Esophagus muscularis mucosa (tissue), 4 donors: ENCODE measurements at regions not wholly inside any gene's neighbourhood (a gene's known extent, or its start where the extent isn't known, plus 50 kb on each side); places are given as distances from the start of the nearest gene placed in this dataset.

Experiments
- DNase-seq: peaks from one replicate; pipeline ENCODE4 v3.0.0-alpha.2; 2017; ENCODE audit errors: extremely low spot score
- H3K27ac ChIP-seq, 4 donors: fragments of 200-600 bp; sonication (generic); replicated peaks in 1 of 4; 1 replicate in 3 of 4; 2 replicates in 1 of 4; pipeline ENCODE4 v1.5.1; 2016 to 2019; ENCODE audit warnings: mild to moderate bottlenecking in 1 of 4
- H3K27me3 ChIP-seq, 4 donors: fragments of 200-600 bp; sonication (generic); one replicate each; pipeline versions ENCODE4 v1.5.1 to v1.6.0; 2016 to 2019
- H3K36me3 ChIP-seq, 4 donors: fragments of 200-600 bp; sonication (generic); one replicate each; pipeline ENCODE4 v1.5.1; 2016 to 2019
- H3K4me1 ChIP-seq, 4 donors: fragments of 200-600 bp; sonication (generic); one replicate each; pipeline ENCODE4 v1.5.1; 2016 to 2019
- H3K4me3 ChIP-seq, 4 donors: fragments of 200-600 bp; sonication (generic); 1 replicate in 2 of 4; 2 replicates in 2 of 4; pipeline ENCODE4 v1.5.1; 2016 to 2019; ENCODE audit warnings: mild to moderate bottlenecking in 4 of 4, moderate library complexity in 1 of 4
- H3K9me3 ChIP-seq, 4 donors: fragments of 200-600 bp; sonication (generic); 1 replicate in 3 of 4; 2 replicates in 1 of 4; pipeline ENCODE4 v1.5.1; 2016 to 2019
- EP300 ChIP-seq: sonication (generic); formaldehyde crosslinking; IDR thresholded peaks from one replicate; pipeline ENCODE4 v1.6.1; 2017; ENCODE audit warnings: antibody characterized with exemption
- POLR2A ChIP-seq: fragments of 450-650 bp; IDR thresholded peaks from one replicate; pipeline ENCODE4 v1.6.1; 2017; ENCODE audit warnings: antibody characterized with exemption, moderate library complexity, mild to moderate bottlenecking, low read depth
- POLR2AphosphoS5 ChIP-seq, 2 donors: sonication (generic); formaldehyde crosslinking; IDR thresholded peaks; one replicate each; pipeline ENCODE4 v1.6.1; 2017; ENCODE audit warnings: antibody characterized with exemption in 2 of 2
- WGBS: methylation state at CpG from one replicate; pipeline ENCODE4 v1.1.5; 2018; 5-methylcytosine and 5-hydroxymethylcytosine counted together
- intact Hi-C: fragments of 100-400 bp; cut with DNase I; formaldehyde crosslinking; loops from one replicate; pipeline ENCODE4 v1.15.1; 2023
- TF ChIP-seq, protein P1 (sequence below), 3 experiments: fragments of 200-600 bp in 2 of 3; fragments of 450-650 bp in 1 of 3; sonication (generic) in 2 of 3; IDR thresholded peaks; one replicate each; pipeline ENCODE4 v1.5.1; 2017 to 2019; ENCODE audit warnings: antibody characterized with exemption in 3 of 3, mild to moderate bottlenecking in 2 of 3, moderate library complexity in 1 of 3

DNA sequence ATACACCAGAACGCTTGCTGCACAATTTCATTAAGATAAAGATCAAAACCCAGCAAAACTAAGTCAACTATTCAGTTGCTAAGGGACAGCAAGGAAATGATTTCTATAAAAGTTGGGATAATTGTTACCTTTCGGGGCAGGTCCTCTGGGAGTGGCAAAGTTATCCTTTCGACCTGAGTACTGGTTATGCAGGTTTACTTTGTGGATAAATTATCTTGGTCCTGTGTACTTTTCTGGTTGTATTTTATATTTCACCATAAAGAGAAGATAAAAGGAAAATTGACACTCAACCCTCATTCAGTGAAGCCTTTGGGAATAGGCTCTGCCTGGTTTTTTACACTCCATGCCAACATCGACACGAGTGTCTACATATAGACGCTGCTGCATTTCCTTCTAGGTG is 146.5 kb downstream of the SYK start:
- Histone ChIP-seq H3K9me3 (peaks cover 0 to 4% (median 0%) of the 10 kb centered on the region in 4 donors), H3K27me3 (peaks cover 0 to 2% (median 0%) of the 10 kb centered on the region in 4 donors), H3K36me3 (no peaks in the 10 kb centered on the region), H3K27ac (no peak overlapping the region), H3K4me3 (no peak overlapping the region), H3K4me1 (no peaks in the 10 kb centered on the region)
- intact Hi-C loops = no loop called here
- WGBS = 67% methylated on average over 6 of the region's 6 CpGs
- TF ChIP-seq EP300 (no peak), POLR2AphosphoS5 (IDR thresholded peaks at IDR 0.05) (no peak), POLR2A (no peak)
- TF ChIP-seq, protein P1, sequence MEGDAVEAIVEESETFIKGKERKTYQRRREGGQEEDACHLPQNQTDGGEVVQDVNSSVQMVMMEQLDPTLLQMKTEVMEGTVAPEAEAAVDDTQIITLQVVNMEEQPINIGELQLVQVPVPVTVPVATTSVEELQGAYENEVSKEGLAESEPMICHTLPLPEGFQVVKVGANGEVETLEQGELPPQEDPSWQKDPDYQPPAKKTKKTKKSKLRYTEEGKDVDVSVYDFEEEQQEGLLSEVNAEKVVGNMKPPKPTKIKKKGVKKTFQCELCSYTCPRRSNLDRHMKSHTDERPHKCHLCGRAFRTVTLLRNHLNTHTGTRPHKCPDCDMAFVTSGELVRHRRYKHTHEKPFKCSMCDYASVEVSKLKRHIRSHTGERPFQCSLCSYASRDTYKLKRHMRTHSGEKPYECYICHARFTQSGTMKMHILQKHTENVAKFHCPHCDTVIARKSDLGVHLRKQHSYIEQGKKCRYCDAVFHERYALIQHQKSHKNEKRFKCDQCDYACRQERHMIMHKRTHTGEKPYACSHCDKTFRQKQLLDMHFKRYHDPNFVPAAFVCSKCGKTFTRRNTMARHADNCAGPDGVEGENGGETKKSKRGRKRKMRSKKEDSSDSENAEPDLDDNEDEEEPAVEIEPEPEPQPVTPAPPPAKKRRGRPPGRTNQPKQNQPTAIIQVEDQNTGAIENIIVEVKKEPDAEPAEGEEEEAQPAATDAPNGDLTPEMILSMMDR (IDR thresholded peaks at IDR 0.05) = no peak
- no peak for DNase-seq

DNA sequence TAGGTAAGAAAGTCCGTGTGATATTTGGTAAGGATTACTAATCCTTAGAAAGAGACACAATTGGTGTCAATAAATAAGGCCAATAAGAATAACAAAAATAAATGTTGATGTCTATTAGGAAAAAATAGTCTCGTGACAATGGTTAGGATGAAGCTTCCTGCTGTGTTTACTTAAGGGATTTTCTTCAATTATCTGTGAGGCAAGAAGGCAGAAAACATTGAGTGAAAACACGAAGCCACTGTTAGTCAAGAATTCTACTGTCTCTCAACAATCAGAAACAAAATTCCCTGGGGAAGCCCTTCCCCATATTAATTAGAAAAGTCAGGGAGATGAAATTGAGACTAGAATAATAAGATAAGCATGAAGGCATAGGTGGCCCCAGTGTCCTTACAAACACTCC is 149.0 kb downstream of the SYK start:
- TF ChIP-seq EP300 (no peak), POLR2A (no peak)
- TF ChIP-seq, protein P1 (IDR thresholded peaks at IDR 0.05) = no peak
- DNase-seq = no peak
- Histone ChIP-seq H3K4me1 (no peaks in the 10 kb centered on the region), H3K27me3 (peaks cover 0 to 2% (median 0%) of the 10 kb centered on the region in 4 donors), H3K27ac (no peak overlapping the region), H3K4me3 (no peak overlapping the region), H3K36me3 (no peaks in the 10 kb centered on the region), H3K9me3 (peaks cover 0 to 4% (median 0%) of the 10 kb centered on the region in 4 donors)
- intact Hi-C loops = no loop called here
- WGBS = 44% methylated on average over 3 of the region's 3 CpGs

DNA sequence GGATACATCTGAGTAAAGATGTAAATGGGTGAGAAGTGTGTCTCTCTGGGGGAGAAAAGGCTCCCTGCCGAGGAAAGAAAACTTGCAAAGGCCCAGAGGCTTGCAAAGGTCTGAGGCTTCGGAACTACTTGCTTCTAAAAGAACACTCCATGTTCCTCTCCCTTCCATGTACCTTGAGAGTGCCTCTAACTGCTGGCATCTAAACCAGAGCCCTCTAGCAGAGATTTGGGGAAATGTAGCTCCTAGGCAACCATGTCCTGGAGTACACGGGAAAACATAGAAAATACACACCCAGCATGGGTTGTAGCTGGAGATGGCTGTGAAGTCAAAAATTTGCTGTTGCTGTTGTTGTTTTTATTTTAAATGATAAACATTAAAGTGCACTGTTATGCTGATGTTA is 151.6 kb downstream of the SYK start:
- Histone ChIP-seq H3K36me3 (no peaks in the 10 kb centered on the region), H3K27me3 (no peaks in the 10 kb centered on the region), H3K27ac (no peak overlapping the region), H3K9me3 (peaks cover 0 to 4% (median 0%) of the 10 kb centered on the region in 4 donors), H3K4me1 (no peaks in the 10 kb centered on the region), H3K4me3 (no peak overlapping the region)
- TF ChIP-seq, protein P1 (IDR thresholded peaks at IDR 0.05) = no peak
- no peak for TF ChIP-seq POLR2AphosphoS5 (IDR thresholded peaks at IDR 0.05)
- no peak for TF ChIP-seq EP300
- TF ChIP-seq POLR2A = no peak
- intact Hi-C loops = no loop called here
- WGBS = 60% methylated on average over 3 of the region's 3 CpGs
- no peak for DNase-seq

DNA sequence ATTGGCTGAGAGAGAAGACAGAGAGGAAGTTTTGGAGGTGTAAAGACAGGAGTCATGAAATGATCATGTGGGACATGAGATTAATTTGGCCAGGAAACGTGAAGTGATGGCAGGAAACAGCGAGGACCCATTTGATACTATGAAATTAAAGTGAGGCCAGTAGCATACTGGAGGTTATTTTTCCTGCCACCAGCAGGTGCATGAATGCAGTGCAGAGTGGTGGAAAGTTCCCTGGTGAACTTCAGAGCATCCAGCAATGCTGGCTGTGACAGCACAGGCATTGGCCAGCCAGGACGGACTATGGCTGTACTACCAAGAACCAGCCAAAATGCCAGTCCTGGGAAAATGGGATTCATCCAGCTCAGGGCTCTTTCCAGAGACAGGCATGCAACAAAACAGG is 152.2 kb downstream of the SYK start:
- no peaks in the 10 kb centered on the region for H3K36me3 ChIP-seq
- TF ChIP-seq, protein P1 (IDR thresholded peaks at IDR 0.05) = no peak
- H3K9me3 ChIP-seq = peaks cover 0 to 3% (median 0%) of the 10 kb centered on the region in 4 donors
- H3K27me3 ChIP-seq = no peaks in the 10 kb centered on the region
- 80% methylated on average over 3 of the region's 3 CpGs for WGBS
- DNase-seq = no peak
- H3K4me1 ChIP-seq = no peaks in the 10 kb centered on the region
- no peak overlapping the region for H3K27ac ChIP-seq
- intact Hi-C loops = no loop called here
- H3K4me3 ChIP-seq = no peak overlapping the region

DNA sequence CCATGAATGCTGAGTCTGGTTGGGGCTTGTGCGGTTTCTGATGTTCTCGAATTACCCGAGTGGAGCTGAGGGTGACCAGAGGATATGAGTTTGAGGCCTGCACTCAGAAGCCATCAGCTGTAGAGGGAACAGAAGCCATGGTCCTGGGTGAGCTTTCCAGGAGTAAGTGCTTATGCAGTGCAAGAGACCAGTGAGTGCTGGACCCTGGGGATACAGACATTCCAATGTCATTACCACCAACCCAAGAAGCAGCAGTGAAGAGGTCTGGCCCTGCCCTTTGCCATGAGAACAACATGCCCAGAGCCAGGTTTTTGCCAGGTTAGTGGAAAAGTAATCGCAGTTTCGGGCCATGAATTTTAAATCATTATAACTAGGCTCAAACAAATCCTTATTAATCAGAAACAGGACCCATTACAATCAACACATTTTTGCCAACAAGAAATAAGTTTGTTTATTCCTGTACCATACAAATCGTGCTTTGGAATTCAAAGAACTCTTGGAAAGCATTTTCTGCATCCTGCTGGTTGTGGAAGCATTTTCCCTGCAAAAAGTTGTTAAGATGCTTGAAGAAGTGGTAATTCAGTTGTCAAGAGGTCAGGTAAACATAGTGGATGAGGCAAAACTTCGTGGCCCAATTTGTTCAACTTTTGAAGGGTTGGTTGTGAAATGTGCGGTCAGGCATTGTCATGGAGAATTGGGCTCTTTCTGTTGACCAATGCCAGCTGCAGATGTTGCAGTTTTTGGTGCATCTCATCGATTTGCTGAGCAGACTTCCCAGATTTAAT is 154.6 kb downstream of the SYK start:
- Histone ChIP-seq H3K36me3 (no peaks in the 10 kb centered on the region), H3K4me3 (no peak overlapping the region), H3K4me1 (no peaks in the 10 kb centered on the region), H3K9me3 (no peaks in the 10 kb centered on the region), H3K27me3 (peaks cover 0 to 7% (median 0%) of the 10 kb centered on the region in 4 donors), H3K27ac (no peak overlapping the region)
- intact Hi-C loops = no loop called here
- DNase-seq = no peak
- 84% methylated on average over 9 of the region's 9 CpGs for WGBS
- TF ChIP-seq, protein P1 (IDR thresholded peaks at IDR 0.05) = no peak
- TF ChIP-seq EP300 = no peak
